GM23338 (cell line): ENCODE measurements at regions not wholly inside any gene's neighbourhood (a gene's known extent, or its start where the extent isn't known, plus 50 kb on each side); places are given as distances from the start of the nearest gene placed in this dataset.
A peak's percentile ranks its signal among the peaks of the same experiment; 100 is the strongest.

ENCODE experiments used
- ATAC-seq: fragments of 200-7000 bp; cut with Tn5 transposase; 3 replicates; pipeline ENCODE4 v1.9.1; 2020
- DNase-seq: peaks from one replicate; pipeline ENCODE4 v3.0.0-alpha.2; 2015; ENCODE audit warnings: low spot score
- H2AFZ ChIP-seq: fragments of 200-600 bp; sonication (generic); 2 replicates; pipeline ENCODE4 v1.8.0; 2016; ENCODE audit warnings: antibody characterized with exemption, mild to moderate bottlenecking, moderate library complexity
- H3F3A ChIP-seq: fragments of 200-600 bp; sonication (generic); replicated peaks from 2 replicates; pipeline ENCODE4 v1.8.0; 2017; ENCODE audit warnings: antibody characterized with exemption, mixed run types, low read depth
- H3K27ac ChIP-seq: fragments of 200-600 bp; sonication (generic); 2 replicates; pipeline ENCODE4 v1.6.1; 2016; ENCODE audit warnings: low read depth
- H3K27me3 ChIP-seq: fragments of 200-600 bp; sonication (generic); 2 replicates; pipeline ENCODE4 v1.8.0; 2016; ENCODE audit warnings: mild to moderate bottlenecking, mixed run types, moderate library complexity; ENCODE audit not compliant: insufficient read depth
- H3K36me3 ChIP-seq: fragments of 200-600 bp; sonication (generic); 2 replicates; pipeline ENCODE4 v1.8.0; 2016; ENCODE audit warnings: mild to moderate bottlenecking; ENCODE audit not compliant: insufficient read depth
- H3K4me1 ChIP-seq: fragments of 200-600 bp; sonication (generic); 2 replicates; pipeline ENCODE4 v1.8.0; 2016; ENCODE audit warnings: mild to moderate bottlenecking, moderate library complexity; ENCODE audit not compliant: insufficient read depth
- H3K4me2 ChIP-seq: fragments of 200-600 bp; sonication (generic); 2 replicates; pipeline ENCODE4 v1.7.1; 2017; ENCODE audit warnings: mixed run types
- H3K4me3 ChIP-seq: fragments of 200-600 bp; sonication (generic); 2 replicates; pipeline ENCODE4 v1.6.1; 2016; ENCODE audit warnings: mixed run types
- H3K79me2 ChIP-seq: fragments of 200-600 bp; sonication (generic); replicated peaks from 2 replicates; pipeline ENCODE4 v1.8.0; 2017; ENCODE audit warnings: mild to moderate bottlenecking; ENCODE audit not compliant: insufficient read depth
- H3K9me2 ChIP-seq: fragments of 200-600 bp; sonication (generic); 2 replicates; pipeline ENCODE4 v1.8.0; 2017; ENCODE audit not compliant: insufficient read depth
- H4K20me1 ChIP-seq: fragments of 200-600 bp; sonication (generic); replicated peaks from 2 replicates; pipeline ENCODE4 v1.8.0; 2017; ENCODE audit warnings: mild to moderate bottlenecking; ENCODE audit not compliant: insufficient read depth
- H3K27ac Mint-ChIP-seq: 2 replicates; pipeline ENCODE4 v1.8.0; 2020; ENCODE audit warnings: inconsistent platforms, mild to moderate bottlenecking, moderate library complexity, mixed read lengths
- H3K27me3 Mint-ChIP-seq: 3 replicates; pipeline ENCODE4 v1.8.0; 2022; ENCODE audit warnings: low read depth, mild to moderate bottlenecking, moderate library complexity, mixed read lengths, inconsistent platforms; ENCODE audit not compliant: insufficient read depth, poor library complexity
- H3K36me3 Mint-ChIP-seq: 3 replicates; pipeline ENCODE4 v1.8.0; 2021; ENCODE audit warnings: low read depth, mild to moderate bottlenecking, inconsistent platforms, moderate library complexity, mixed read lengths
- H3K4me1 Mint-ChIP-seq: 3 replicates; pipeline ENCODE4 v1.8.0; 2020; ENCODE audit warnings: mild to moderate bottlenecking, inconsistent platforms, mixed read lengths
- H3K4me3 Mint-ChIP-seq: 3 replicates; pipeline ENCODE4 v1.8.0; 2021; ENCODE audit warnings: moderate library complexity, mild to moderate bottlenecking, inconsistent platforms, mixed read lengths
- H3K9me3 Mint-ChIP-seq: 3 replicates; pipeline ENCODE4 v1.8.0; 2020; ENCODE audit warnings: moderate library complexity, mild to moderate bottlenecking, inconsistent platforms, mixed read lengths
- CREB1 ChIP-seq: fragments of 250-450 bp; sonication (Bioruptor Pico); IDR thresholded peaks from 2 replicates; pipeline ENCODE4 v1.5.0; 2020; ENCODE audit warnings: low read depth, mild to moderate bottlenecking, moderate library complexity
- CTCF ChIP-seq, 2 experiments: fragments of 200-600 bp in 1 of 2; sonication (generic) in 1 of 2; conservative IDR thresholded peaks; 2 replicates each; pipeline versions ENCODE4 v1.5.1 to v1.6.1; 2016 to 2017; ENCODE audit warnings: antibody characterized with exemption in 2 of 2, low read depth in 2 of 2, mild to moderate bottlenecking in 2 of 2, moderate library complexity in 1 of 2
- ETS1 ChIP-seq: IDR thresholded peaks from 2 replicates; pipeline ENCODE4 v1.6.1; 2016; ENCODE audit warnings: antibody characterized with exemption
- EZH2 ChIP-seq: fragments of 200-600 bp; sonication (generic); IDR thresholded peaks from one replicate; pipeline ENCODE4 v1.8.0; 2017; ENCODE audit warnings: antibody characterized with exemption, mild to moderate bottlenecking, low read depth; ENCODE audit not compliant: unreplicated experiment
- EZH2phosphoT487 ChIP-seq: fragments of 200-600 bp; sonication (generic); IDR thresholded peaks from one replicate; pipeline ENCODE4 v1.8.1; 2018; ENCODE audit warnings: antibody characterized with exemption; ENCODE audit not compliant: unreplicated experiment
- JUNB ChIP-seq: IDR thresholded peaks from one replicate; pipeline ENCODE4 v1.6.1; 2016; ENCODE audit warnings: antibody characterized with exemption; ENCODE audit not compliant: unreplicated experiment
- NANOG ChIP-seq: IDR thresholded peaks from 2 replicates; pipeline ENCODE4 v1.6.1; 2016; ENCODE audit warnings: antibody characterized with exemption, borderline replicate concordance
- POLR2AphosphoS5 ChIP-seq: IDR thresholded peaks from 2 replicates; pipeline ENCODE4 v1.6.1; 2016; ENCODE audit warnings: antibody characterized with exemption, low read depth
- REST ChIP-seq: IDR thresholded peaks from one replicate; pipeline ENCODE4 v1.6.1; 2018; ENCODE audit warnings: antibody characterized with exemption; ENCODE audit not compliant: unreplicated experiment
- STAT1 ChIP-seq: IDR thresholded peaks from one replicate; pipeline ENCODE4 v1.6.1; 2016; ENCODE audit warnings: antibody characterized with exemption; ENCODE audit not compliant: unreplicated experiment
- ZNF114 ChIP-seq: fragments of 250-450 bp; sonication (Bioruptor Pico); IDR thresholded peaks from 2 replicates; pipeline ENCODE4 v1.5.0; 2020; ENCODE audit warnings: mild to moderate bottlenecking, moderate library complexity
- ZNF331 ChIP-seq: fragments of 250-450 bp; sonication (Bioruptor Pico); IDR thresholded peaks from 2 replicates; pipeline ENCODE4 v1.5.0; 2020; ENCODE audit warnings: low read depth, mild to moderate bottlenecking, moderate library complexity

- Histone ChIP-seq H2AFZ (no peak overlapping the region), H4K20me1 (no peaks in the 10 kb centered on the region), H3K27ac (no peak overlapping the region), H3K4me1 (no peaks in the 10 kb centered on the region), H3K9me2 (no peaks in the 10 kb centered on the region), H3K79me2 (no peaks in the 10 kb centered on the region), H3F3A (no peaks in the 10 kb centered on the region), H3K36me3 (no peaks in the 10 kb centered on the region), H3K4me3 (no peak overlapping the region), H3K4me2 (no peak overlapping the region), H3K27me3 (no peaks in the 10 kb centered on the region)
- Mint-ChIP-seq H3K9me3 (peaks cover 13% of the 10 kb centered on the region), H3K4me3 (no peak overlapping the region), H3K4me1 (peaks cover 4% of the 10 kb centered on the region; the same call in 2 of the 3 replicates), H3K36me3 (peaks cover 13% of the 10 kb centered on the region; the same call in 1 of the 3 replicates), H3K27me3 (peaks cover 4% of the 10 kb centered on the region), H3K27ac (no peak overlapping the region)
- TF ChIP-seq CTCF (conservative IDR thresholded peaks at IDR 0.05; ENCODE audit: low read depth in 2 of 2) (no peak), NANOG (no peak), EZH2 (no peak), REST (no peak), ZNF114 (no peak), ETS1 (no peak), EZH2phosphoT487 (no peak), JUNB (no peak)
- no peak for ATAC-seq
- DNase-seq, result no peak
Measured at GRCh38 chr6:90816764-90817163, 229.9 kb upstream of the MAP3K7 start.

- DNase-seq (no peak), ATAC-seq (no peak)
- H3K9me3 Mint-ChIP-seq, result peaks cover 13% of the 10 kb centered on the region
- TF ChIP-seq NANOG (no peak), ZNF331 (CRISPR knock-in tag) (no peak), STAT1 (no peak), JUNB (no peak), EZH2 (no peak), ZNF114 (no peak), CREB1 (CRISPR knock-in tag) (no peak), EZH2phosphoT487 (no peak), REST (no peak), ETS1 (no peak), POLR2AphosphoS5 (no peak)
Measured at GRCh38 chr6:90811596-90812226, 224.8 kb upstream of the MAP3K7 start.

More at GRCh38 chr6:90811596-90812226, 224.8 kb upstream of the MAP3K7 start:
- Histone ChIP-seq H3K79me2 (no peaks in the 10 kb centered on the region), H3K36me3 (no peaks in the 10 kb centered on the region), H4K20me1 (no peaks in the 10 kb centered on the region), H3F3A (0 out of 2 replicates have a peak, but pooled peaks cover 3% of the 10 kb centered on the region), H3K9me2 (no peaks in the 10 kb centered on the region; the same call in 1 of the 2 replicates), H2AFZ (peak overlapping the region; percentile 38; the same call in 1 of the 2 replicates), H3K27ac (no peak overlapping the region), H3K4me3 (no peak overlapping the region), H3K4me1 (peaks cover 26% of the 10 kb centered on the region), H3K27me3 (no peaks in the 10 kb centered on the region), H3K4me2 (no peak overlapping the region)
- Mint-ChIP-seq H3K4me3 (no peak overlapping the region), H3K27ac (no peak overlapping the region), H3K36me3 (peaks cover 13% of the 10 kb centered on the region; the same call in 1 of the 3 replicates), H3K4me1 (peaks cover 25% of the 10 kb centered on the region), H3K27me3 (peaks cover 4% of the 10 kb centered on the region)
